PC-9 (cell line): ENCODE measurements at regions not wholly inside any gene's neighbourhood (a gene's known extent, or its start where the extent isn't known, plus 50 kb on each side); places are given as distances from the start of the nearest gene placed in this dataset.

ENCODE experiments used
- EZH2 ChIP-seq: fragments of 200-600 bp; sonication (generic); IDR thresholded peaks from 2 replicates; pipeline ENCODE4 v1.8.0; 2017; ENCODE audit warnings: antibody characterized with exemption, low read depth
- TF ChIP-seq, protein P1 (sequence below): fragments of 200-600 bp; sonication (generic); conservative IDR thresholded peaks from 2 replicates; pipeline ENCODE4 v1.6.1; 2017; ENCODE audit warnings: mixed run types, antibody characterized with exemption, mild to moderate bottlenecking, moderate library complexity

DNA sequence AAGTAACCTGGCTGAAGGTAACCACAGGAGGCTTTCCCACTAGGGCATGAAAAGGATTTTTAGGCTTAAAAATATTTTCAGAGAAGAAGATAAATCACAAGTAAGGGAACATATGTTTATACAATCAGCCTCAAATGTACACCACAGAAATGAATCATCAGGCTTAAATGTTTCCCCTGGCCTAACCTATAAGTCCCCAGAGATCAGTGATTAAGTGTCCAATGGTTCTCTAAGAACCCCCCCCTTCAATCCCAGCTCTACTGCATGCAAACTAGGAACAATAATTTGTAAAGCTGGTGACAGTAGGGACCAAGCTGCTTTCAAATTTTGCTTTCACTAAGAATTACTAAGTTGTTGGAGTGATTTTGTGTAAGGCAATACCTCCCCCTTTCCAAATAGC is 431.6 kb upstream of the LMCD1 start:
- TF ChIP-seq, protein P1, sequence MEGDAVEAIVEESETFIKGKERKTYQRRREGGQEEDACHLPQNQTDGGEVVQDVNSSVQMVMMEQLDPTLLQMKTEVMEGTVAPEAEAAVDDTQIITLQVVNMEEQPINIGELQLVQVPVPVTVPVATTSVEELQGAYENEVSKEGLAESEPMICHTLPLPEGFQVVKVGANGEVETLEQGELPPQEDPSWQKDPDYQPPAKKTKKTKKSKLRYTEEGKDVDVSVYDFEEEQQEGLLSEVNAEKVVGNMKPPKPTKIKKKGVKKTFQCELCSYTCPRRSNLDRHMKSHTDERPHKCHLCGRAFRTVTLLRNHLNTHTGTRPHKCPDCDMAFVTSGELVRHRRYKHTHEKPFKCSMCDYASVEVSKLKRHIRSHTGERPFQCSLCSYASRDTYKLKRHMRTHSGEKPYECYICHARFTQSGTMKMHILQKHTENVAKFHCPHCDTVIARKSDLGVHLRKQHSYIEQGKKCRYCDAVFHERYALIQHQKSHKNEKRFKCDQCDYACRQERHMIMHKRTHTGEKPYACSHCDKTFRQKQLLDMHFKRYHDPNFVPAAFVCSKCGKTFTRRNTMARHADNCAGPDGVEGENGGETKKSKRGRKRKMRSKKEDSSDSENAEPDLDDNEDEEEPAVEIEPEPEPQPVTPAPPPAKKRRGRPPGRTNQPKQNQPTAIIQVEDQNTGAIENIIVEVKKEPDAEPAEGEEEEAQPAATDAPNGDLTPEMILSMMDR: no peak
- no peak for TF ChIP-seq EZH2
